GM19468 (cell line): ENCODE measurements at regions not wholly inside any gene's neighbourhood (a gene's known extent, or its start where the extent isn't known, plus 50 kb on each side); places are given as distances from the start of the nearest gene placed in this dataset.

Experiments used
- ATAC-seq: cut with Tn5 transposase; IDR thresholded peaks from one replicate; pipeline ENCODE4 v1.9.1; 2021; ENCODE audit warnings: mild to moderate bottlenecking, moderate library complexity, moderate number of reproducible peaks; ENCODE audit not compliant: unreplicated experiment; ENCODE audit errors: extremely low read depth

GRCh38 chr4:32506067-32506466 is 1785.9 kb downstream of the PCDH7 start:
- ATAC-seq, result no peak

GRCh38 chr4:32519060-32519459 is 1798.9 kb downstream of the PCDH7 start:
- ATAC-seq, result no peak

- no peak for ATAC-seq
These were observed 1805.3 kb downstream of the PCDH7 start for GRCh38 chr4:32525420-32525819.

- no peak for ATAC-seq
These were observed 1824.7 kb downstream of the PCDH7 start for GRCh38 chr4:32544846-32545245.

- ATAC-seq, result no peak
These were observed 1831.8 kb downstream of the PCDH7 start for GRCh38 chr4:32551943-32552342.

- no peak for ATAC-seq
These were observed 1840.1 kb downstream of the PCDH7 start for GRCh38 chr4:32560306-32560705.

- ATAC-seq, result no peak
These were observed 1841.8 kb downstream of the PCDH7 start for GRCh38 chr4:32562010-32562409.

- no peak for ATAC-seq
These were observed 1844.5 kb downstream of the PCDH7 start for GRCh38 chr4:32564626-32565025.

- no peak for ATAC-seq
These were observed 1849.7 kb downstream of the PCDH7 start for GRCh38 chr4:32569861-32570260.

GRCh38 chr4:32572366-32572765 is 1852.2 kb downstream of the PCDH7 start:
- no peak for ATAC-seq

- ATAC-seq, result no peak
These were observed 1854.6 kb downstream of the PCDH7 start for GRCh38 chr4:32574803-32575202.

- ATAC-seq, result no peak
These were observed 1868.9 kb downstream of the PCDH7 start for GRCh38 chr4:32589097-32589496.

GRCh38 chr4:32589853-32590252 is 1869.7 kb downstream of the PCDH7 start:
- ATAC-seq, result no peak

- no peak for ATAC-seq
These were observed 1877.2 kb downstream of the PCDH7 start for GRCh38 chr4:32597354-32597753.

- no peak for ATAC-seq
These were observed 1881.7 kb downstream of the PCDH7 start for GRCh38 chr4:32601848-32602247.

- no peak for ATAC-seq
These were observed 1887.8 kb downstream of the PCDH7 start for GRCh38 chr4:32607978-32608377.

- no peak for ATAC-seq
These were observed 1904.9 kb downstream of the PCDH7 start for GRCh38 chr4:32624943-32625603.

GRCh38 chr4:32625687-32626337 is 1905.6 kb downstream of the PCDH7 start:
- no peak for ATAC-seq

- ATAC-seq, result no peak
These were observed 1911.7 kb downstream of the PCDH7 start for GRCh38 chr4:32631831-32632230.

- ATAC-seq, result no peak
These were observed 1913.3 kb downstream of the PCDH7 start for GRCh38 chr4:32633421-32633820.

GRCh38 chr4:32645653-32646052 is 1925.5 kb downstream of the PCDH7 start:
- ATAC-seq, result no peak

- ATAC-seq, result no peak
These were observed 1937.8 kb downstream of the PCDH7 start for GRCh38 chr4:32658019-32658418.
